ENCODE measurements at regions not wholly inside any gene's neighbourhood (a gene's known extent, or its start where the extent isn't known, plus 50 kb on each side); places are given as distances from the start of the nearest gene placed in this dataset.

DNA sequence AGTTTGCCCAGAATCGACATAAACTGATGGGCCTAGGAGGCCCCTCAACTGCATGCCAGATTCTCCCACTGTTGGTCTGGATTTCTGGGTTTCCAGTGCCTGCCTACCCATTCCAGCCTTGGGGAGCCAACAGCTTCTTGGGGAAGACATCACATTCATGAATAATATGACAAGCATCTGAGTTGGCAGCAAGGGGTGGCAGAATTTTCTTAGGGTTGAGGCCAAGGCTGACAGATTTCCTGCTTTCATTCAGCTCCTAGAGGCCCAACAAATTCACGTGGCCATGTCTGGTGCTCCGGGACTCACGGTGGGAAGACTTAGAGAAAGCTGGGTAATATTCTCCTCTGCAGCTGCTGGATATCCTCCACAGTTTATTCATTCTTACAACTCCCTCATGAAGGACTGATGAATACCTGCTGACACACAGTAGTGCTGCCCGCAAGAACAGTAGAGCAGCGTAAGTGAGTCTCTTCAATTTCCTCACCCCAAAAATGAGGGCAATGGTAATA, 305.0 kb upstream of the TNC start:
- in situ Hi-C loops (cut with HindIII; ENCODE audit: extremely low pct_ligation_motif_present, low pct_unique_long_range_greater_than_20kb), result no loop called here

More for the DNA sequence above, 305.0 kb upstream of the TNC start:
- 19% methylated on average over 5 of the region's 6 CpGs for WGBS (ENCODE audit: low lambda C conversion rate)
- no peak overlapping the region for H2AFZ ChIP-seq (ENCODE audit: low read length)
- ChIA-PET POLR2A (no interaction called here), CTCF (ENCODE audit: low intra/inter-chr PET ratio, low total read pairs) (no interaction called here)
- H3K9me3 ChIP-seq (ENCODE audit: low read length), result peaks cover 38% of the 10 kb centered on the region
- FAIRE-seq (no peak), DNase-seq (ENCODE audit: low spot score) (no peak), ATAC-seq (no peak)
- H3K4me3 ChIP-seq (replicated peaks in 1 of 3; ENCODE audit: insufficient read depth in 1 of 3, low read depth in 2 of 3, low read length in 3 of 3), result no peak overlapping the region
- H3K27me3 ChIP-seq (ENCODE audit: control insufficient read depth in 1 of 2, insufficient read depth in 2 of 2, low read length in 2 of 2), result no peaks in the 10 kb centered on the region
- H3K4me1 ChIP-seq (ENCODE audit: insufficient read depth, low read length), result no peaks in the 10 kb centered on the region
- no TSS peak for BruUV-seq (replicated peaks)
- TF ChIP-seq HIVEP1 (CRISPR knock-in tag; IDR thresholded peaks at IDR 0.05) (no peak), NFE2L1 (CRISPR knock-in tag; IDR thresholded peaks at IDR 0.05; ENCODE audit: borderline replicate concordance) (no peak), ZZZ3 (CRISPR knock-in tag; IDR thresholded peaks at IDR 0.05; ENCODE audit: borderline replicate concordance) (no peak), CENPX (CRISPR knock-in tag; IDR thresholded peaks at IDR 0.05) (no peak), ZNF598 (CRISPR knock-in tag; IDR thresholded peaks at IDR 0.05; ENCODE audit: borderline replicate concordance) (no peak), AGO2 (optimal IDR thresholded peaks at IDR 0.05; ENCODE audit: low read depth, low read length) (no peak), ZNF615 (CRISPR knock-in tag; IDR thresholded peaks at IDR 0.05; ENCODE audit: borderline replicate concordance) (no peak), ZNF230 (CRISPR knock-in tag; IDR thresholded peaks at IDR 0.05) (no peak), HOXA7 (CRISPR knock-in tag; IDR thresholded peaks at IDR 0.05) (no peak), IKZF4 (CRISPR knock-in tag; IDR thresholded peaks at IDR 0.05; ENCODE audit: borderline replicate concordance, low read depth, not compliant biosample characterization) (no peak), CHD2 (IDR thresholded peaks at IDR 0.05; ENCODE audit: low read depth, low read length) (no peak), RBM39 (IDR thresholded peaks at IDR 0.05; ENCODE audit: low read depth, low read length, poor library complexity, severe bottlenecking) (no peak), KDM1A (CRISPR knock-in tag; IDR thresholded peaks at IDR 0.05) (no peak)
- TF ChIP-seq, protein P1, sequence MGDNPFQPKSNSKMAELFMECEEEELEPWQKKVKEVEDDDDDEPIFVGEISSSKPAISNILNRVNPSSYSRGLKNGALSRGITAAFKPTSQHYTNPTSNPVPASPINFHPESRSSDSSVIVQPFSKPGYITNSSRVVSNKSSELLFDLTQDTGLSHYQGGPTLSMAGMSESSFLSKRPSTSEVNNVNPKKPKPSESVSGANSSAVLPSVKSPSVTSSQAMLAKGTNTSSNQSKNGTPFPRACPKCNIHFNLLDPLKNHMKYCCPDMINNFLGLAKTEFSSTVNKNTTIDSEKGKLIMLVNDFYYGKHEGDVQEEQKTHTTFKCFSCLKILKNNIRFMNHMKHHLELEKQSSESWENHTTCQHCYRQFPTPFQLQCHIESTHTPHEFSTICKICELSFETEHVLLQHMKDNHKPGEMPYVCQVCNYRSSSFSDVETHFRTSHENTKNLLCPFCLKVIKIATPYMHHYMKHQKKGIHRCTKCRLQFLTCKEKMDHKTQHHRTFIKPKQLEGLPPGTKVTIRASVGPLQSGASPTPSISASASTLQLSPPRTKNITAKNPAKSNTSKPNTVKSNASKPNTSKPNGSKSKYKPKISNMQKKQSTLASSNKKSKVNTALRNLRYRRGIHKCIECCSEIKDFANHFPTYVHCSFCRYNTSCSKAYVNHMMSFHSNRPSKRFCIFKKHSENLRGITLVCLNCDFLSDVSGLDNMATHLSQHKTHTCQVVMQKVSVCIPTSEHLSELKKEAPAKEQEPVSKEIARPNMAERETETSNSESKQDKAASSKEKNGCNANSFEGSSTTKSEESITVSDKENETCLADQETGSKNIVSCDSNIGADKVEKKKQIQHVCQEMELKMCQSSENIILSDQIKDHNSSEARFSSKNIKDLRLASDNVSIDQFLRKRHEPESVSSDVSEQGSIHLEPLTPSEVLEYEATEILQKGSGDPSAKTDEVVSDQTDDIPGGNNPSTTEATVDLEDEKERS (CRISPR knock-in tag; IDR thresholded peaks at IDR 0.05), result no peak
- TF ChIP-seq, protein P2, sequence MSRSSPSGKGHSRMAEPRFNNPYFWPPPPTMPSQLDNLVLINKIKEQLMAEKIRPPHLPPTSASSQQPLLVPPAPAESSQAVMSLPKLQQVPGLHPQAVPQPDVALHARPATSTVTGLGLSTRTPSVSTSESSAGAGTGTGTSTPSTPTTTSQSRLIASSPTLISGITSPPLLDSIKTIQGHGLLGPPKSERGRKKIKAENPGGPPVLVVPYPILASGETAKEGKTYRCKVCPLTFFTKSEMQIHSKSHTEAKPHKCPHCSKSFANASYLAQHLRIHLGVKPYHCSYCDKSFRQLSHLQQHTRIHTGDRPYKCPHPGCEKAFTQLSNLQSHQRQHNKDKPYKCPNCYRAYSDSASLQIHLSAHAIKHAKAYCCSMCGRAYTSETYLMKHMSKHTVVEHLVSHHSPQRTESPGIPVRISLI (CRISPR knock-in tag; IDR thresholded peaks at IDR 0.05; ENCODE audit: borderline replicate concordance), result no peak
- TF ChIP-seq, protein P3, sequence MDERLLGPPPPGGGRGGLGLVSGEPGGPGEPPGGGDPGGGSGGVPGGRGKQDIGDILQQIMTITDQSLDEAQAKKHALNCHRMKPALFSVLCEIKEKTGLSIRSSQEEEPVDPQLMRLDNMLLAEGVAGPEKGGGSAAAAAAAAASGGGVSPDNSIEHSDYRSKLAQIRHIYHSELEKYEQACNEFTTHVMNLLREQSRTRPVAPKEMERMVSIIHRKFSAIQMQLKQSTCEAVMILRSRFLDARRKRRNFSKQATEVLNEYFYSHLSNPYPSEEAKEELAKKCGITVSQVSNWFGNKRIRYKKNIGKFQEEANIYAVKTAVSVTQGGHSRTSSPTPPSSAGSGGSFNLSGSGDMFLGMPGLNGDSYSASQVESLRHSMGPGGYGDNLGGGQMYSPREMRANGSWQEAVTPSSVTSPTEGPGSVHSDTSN (CRISPR knock-in tag; IDR thresholded peaks at IDR 0.05), result no peak
- TF ChIP-seq, protein P4, sequence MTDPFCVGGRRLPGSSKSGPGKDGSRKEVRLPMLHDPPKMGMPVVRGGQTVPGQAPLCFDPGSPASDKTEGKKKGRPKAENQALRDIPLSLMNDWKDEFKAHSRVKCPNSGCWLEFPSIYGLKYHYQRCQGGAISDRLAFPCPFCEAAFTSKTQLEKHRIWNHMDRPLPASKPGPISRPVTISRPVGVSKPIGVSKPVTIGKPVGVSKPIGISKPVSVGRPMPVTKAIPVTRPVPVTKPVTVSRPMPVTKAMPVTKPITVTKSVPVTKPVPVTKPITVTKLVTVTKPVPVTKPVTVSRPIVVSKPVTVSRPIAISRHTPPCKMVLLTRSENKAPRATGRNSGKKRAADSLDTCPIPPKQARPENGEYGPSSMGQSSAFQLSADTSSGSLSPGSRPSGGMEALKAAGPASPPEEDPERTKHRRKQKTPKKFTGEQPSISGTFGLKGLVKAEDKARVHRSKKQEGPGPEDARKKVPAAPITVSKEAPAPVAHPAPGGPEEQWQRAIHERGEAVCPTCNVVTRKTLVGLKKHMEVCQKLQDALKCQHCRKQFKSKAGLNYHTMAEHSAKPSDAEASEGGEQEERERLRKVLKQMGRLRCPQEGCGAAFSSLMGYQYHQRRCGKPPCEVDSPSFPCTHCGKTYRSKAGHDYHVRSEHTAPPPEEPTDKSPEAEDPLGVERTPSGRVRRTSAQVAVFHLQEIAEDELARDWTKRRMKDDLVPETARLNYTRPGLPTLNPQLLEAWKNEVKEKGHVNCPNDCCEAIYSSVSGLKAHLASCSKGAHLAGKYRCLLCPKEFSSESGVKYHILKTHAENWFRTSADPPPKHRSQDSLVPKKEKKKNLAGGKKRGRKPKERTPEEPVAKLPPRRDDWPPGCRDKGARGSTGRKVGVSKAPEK (CRISPR knock-in tag; IDR thresholded peaks at IDR 0.05; ENCODE audit: borderline replicate concordance), result no peak
- no peak overlapping the region for H3K27ac ChIP-seq (ENCODE audit: extremely low read length, insufficient read depth, low read length)
- H3K36me3 ChIP-seq (replicated peaks in 1 of 2; ENCODE audit: control insufficient read depth in 1 of 2, insufficient read depth in 2 of 2, low read length in 2 of 2), result no peaks in the 10 kb centered on the region
- intact Hi-C loops (cut with micrococcal nuclease; ENCODE audit: unreplicated experiment), result no loop called here
- no peak overlapping the region for H3K4me2 ChIP-seq (ENCODE audit: low read depth, low read length)
- no peaks in the 10 kb centered on the region for H3K79me2 ChIP-seq (ENCODE audit: insufficient read depth, low read length)
- no peak overlapping the region for H3K9ac ChIP-seq (ENCODE audit: insufficient read depth, low read depth, low read length)
- no peaks in the 10 kb centered on the region for H4K20me1 ChIP-seq (ENCODE audit: insufficient read depth, low read length)
